ENCODE measurements at regions not wholly inside any gene's neighbourhood (a gene's known extent, or its start where the extent isn't known, plus 50 kb on each side); places are given as distances from the start of the nearest gene placed in this dataset.

DNA sequence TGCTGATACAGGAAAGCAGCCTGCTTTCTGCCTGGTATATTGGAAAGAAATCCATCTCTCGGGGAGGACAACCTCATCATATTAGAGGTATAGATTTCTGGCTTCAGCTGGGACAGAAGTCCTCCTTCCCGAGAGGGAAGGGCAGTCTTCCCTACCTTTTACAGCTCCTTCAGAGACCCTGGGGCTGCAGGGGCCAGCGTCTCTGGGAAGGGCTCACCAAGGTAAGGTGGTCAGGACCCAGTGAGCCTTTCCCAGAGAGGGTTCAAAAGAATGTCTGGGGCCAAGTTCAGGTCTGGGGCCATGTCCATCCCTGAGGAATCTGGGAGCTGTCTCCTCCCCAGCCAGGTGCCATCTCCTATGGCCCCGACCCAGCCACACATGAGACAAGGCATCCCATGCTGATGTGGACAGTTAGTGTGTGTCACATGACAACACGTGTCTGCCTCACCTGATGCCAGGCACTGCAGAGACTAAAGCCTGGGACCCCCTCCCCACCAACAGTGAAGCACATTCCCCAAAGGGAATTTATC lies 136.4 kb downstream of the URI1 start:
- TF ChIP-seq CTCF (conservative IDR thresholded peaks at IDR 0.05; ENCODE audit: low read depth, low read length): no peak
- no peak for TF ChIP-seq POLR2A (IDR thresholded peaks at IDR 0.05; ENCODE audit: low read depth, low read length)
- TF ChIP-seq, protein P1, sequence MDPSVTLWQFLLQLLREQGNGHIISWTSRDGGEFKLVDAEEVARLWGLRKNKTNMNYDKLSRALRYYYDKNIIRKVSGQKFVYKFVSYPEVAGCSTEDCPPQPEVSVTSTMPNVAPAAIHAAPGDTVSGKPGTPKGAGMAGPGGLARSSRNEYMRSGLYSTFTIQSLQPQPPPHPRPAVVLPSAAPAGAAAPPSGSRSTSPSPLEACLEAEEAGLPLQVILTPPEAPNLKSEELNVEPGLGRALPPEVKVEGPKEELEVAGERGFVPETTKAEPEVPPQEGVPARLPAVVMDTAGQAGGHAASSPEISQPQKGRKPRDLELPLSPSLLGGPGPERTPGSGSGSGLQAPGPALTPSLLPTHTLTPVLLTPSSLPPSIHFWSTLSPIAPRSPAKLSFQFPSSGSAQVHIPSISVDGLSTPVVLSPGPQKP (IDR thresholded peaks at IDR 0.05; ENCODE audit: borderline replicate concordance, low read depth, low read length): no peak
- no peak for TF ChIP-seq MAZ (IDR thresholded peaks at IDR 0.05; ENCODE audit: borderline replicate concordance, low read depth, low read length)
- TF ChIP-seq MXI1 (IDR thresholded peaks at IDR 0.05; ENCODE audit: borderline replicate concordance, low read depth, low read length): no peak
- TF ChIP-seq, protein P2, sequence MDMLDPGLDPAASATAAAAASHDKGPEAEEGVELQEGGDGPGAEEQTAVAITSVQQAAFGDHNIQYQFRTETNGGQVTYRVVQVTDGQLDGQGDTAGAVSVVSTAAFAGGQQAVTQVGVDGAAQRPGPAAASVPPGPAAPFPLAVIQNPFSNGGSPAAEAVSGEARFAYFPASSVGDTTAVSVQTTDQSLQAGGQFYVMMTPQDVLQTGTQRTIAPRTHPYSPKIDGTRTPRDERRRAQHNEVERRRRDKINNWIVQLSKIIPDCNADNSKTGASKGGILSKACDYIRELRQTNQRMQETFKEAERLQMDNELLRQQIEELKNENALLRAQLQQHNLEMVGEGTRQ (IDR thresholded peaks at IDR 0.05; ENCODE audit: low read depth, low read length): no peak
- TF ChIP-seq RAD21 (IDR thresholded peaks at IDR 0.05; ENCODE audit: low read length): no peak
- no peak for TF ChIP-seq BHLHE40 (IDR thresholded peaks at IDR 0.05; ENCODE audit: low read depth, low read length)
- TF ChIP-seq SMC3 (IDR thresholded peaks at IDR 0.05; ENCODE audit: low read depth, low read length): no peak
- no peak for TF ChIP-seq NFE2L2 (IDR thresholded peaks at IDR 0.05; ENCODE audit: low read depth, low read length)
- TF ChIP-seq RFX5 (IDR thresholded peaks at IDR 0.05; ENCODE audit: low read depth, low read length): no peak

Data from IMR-90 (cell line).